Muscle of leg (tissue), 3 donors: ENCODE measurements at regions not wholly inside any gene's neighbourhood (a gene's known extent, or its start where the extent isn't known, plus 50 kb on each side); places are given as distances from the start of the nearest gene placed in this dataset.
A peak's percentile ranks its signal among the peaks of the same experiment; 100 is the strongest.
"Not testable (repeated sequence)": the region's sequence is repeated elsewhere in the genome, so short reads cannot be mapped to it uniquely, and the experiment has no call there.

Experiments
- DNase-seq: peaks from one replicate; pipeline ENCODE4 v3.0.0; 2013
- H3K27ac ChIP-seq: one replicate; pipeline ENCODE4 v1.5.1; 2013; ENCODE audit warnings: mild to moderate bottlenecking, low read length, control low read depth
- H3K27me3 ChIP-seq: one replicate; pipeline ENCODE4 v1.6.1; 2013; ENCODE audit warnings: low read length; ENCODE audit not compliant: control insufficient read depth, insufficient read depth
- H3K36me3 ChIP-seq: one replicate; pipeline ENCODE4 v1.6.1; 2013; ENCODE audit warnings: low read length; ENCODE audit not compliant: control insufficient read depth, insufficient read depth
- H3K4me1 ChIP-seq: one replicate; pipeline ENCODE4 v1.6.1; 2013; ENCODE audit warnings: low read length; ENCODE audit not compliant: control insufficient read depth, insufficient read depth
- H3K4me3 ChIP-seq: one replicate; pipeline ENCODE4 v1.5.1; 2013; ENCODE audit warnings: low read length, control low read depth
- H3K9me3 ChIP-seq: replicated peaks from 2 replicates; pipeline ENCODE4 v1.6.1; 2013; ENCODE audit warnings: low read depth, low read length; ENCODE audit not compliant: control insufficient read depth
- WGBS: methylation state at CpG from one replicate; pipeline ENCODE4 v1.1.5; 2013; ENCODE audit warnings: missing lambda C conversion rate; ENCODE audit not compliant: insufficient coverage; 5-methylcytosine and 5-hydroxymethylcytosine counted together

DNA sequence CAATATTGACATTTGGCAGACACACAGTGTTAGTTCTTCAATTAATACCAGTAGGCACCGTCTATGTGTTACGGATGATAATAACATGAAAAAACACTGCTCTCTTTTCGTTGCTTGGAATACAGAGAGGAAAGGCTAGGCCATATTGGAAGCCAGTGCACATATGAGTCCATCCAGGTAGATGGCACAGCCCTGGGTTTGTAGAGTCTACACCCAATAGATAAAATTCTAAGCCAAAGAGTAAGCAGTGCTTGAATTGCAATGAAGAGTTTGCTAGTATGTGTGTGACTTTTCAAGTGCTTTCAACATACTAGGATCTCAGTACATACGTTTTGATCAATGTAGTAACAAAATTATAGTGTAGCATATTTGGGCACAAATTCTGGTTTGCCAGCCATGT is 243.3 kb upstream of the AVPR1A start:
- Histone ChIP-seq H3K27me3 (no peaks in the 10 kb centered on the region), H3K36me3 (no peaks in the 10 kb centered on the region), H3K27ac (no peak overlapping the region), H3K9me3 (no peaks in the 10 kb centered on the region), H3K4me3 (no peak overlapping the region), H3K4me1 (no peaks in the 10 kb centered on the region)
- DNase-seq = no peak
- no CpG with 5 or more reads among the region's 4 CpGs for WGBS

DNA sequence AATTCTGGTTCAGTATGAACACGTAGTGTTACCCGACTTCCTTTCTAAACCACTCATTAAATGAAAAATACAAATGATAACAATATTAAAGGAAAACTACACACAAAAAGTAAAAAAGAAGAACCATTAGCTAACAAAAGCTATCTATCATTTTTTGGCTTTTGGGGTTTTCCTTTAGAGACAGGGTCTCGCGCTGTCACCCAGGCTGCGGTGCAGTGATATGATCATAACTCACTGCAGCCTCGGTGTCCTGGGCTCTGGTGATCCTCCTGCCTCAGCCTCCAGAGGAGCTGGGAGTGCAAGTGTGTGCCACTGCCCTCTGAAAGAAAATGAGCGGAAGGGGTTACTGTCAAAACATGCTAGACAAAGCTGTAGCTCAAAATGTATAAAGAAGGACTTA is 238.2 kb upstream of the AVPR1A start:
- WGBS = 96% methylated on average over 5 of the region's 7 CpGs
- H3K9me3 ChIP-seq = no peaks in the 10 kb centered on the region
- H3K27me3 ChIP-seq = no peaks in the 10 kb centered on the region
- no peaks in the 10 kb centered on the region for H3K4me1 ChIP-seq
- H3K4me3 ChIP-seq = no peak overlapping the region
- H3K27ac ChIP-seq = no peak overlapping the region
- no peaks in the 10 kb centered on the region for H3K36me3 ChIP-seq
- DNase-seq = no peak

DNA sequence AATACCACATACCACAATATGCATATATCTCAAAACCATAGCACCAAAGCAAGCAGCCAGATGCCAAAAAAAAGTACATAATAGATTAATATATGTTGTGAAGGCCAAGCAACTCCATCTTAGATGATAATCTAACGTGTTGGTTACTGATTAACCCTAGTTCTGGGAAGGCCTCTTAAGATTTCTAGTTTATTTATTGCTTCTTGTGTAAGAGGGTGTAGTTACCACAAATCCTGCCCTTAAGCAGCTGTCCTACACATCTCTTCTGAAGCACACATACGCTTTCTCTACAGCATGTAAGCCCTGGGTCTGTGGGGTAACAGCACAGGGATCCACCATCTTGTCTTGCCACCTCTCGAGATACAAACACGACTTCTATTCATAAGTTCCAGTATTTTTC is 236.8 kb upstream of the AVPR1A start:
- WGBS = 100% methylated on average over 3 of the region's 4 CpGs
- H3K9me3 ChIP-seq = no peaks in the 10 kb centered on the region

DNA sequence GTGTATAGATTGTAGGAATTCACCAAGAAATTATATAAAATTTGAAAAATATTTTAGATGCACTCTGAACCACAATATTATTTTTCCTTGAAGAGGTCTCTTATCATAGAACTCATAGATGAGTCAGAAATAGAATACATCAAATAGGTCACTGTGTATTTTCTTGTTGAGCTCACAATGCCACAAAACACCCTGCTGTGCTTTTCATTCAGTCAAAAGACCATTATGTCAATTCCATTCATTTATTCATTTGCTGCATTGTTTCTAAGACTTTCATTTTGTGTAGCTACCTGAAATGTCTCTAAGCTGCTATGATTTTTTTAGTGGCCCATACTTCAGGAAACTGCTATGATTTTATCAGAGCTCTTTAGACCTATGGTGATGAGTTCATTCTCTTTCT is 231.9 kb upstream of the AVPR1A start:
- no peaks in the 10 kb centered on the region for H3K4me1 ChIP-seq
- no peak overlapping the region for H3K4me3 ChIP-seq
- H3K27ac ChIP-seq = no peak overlapping the region
- no peaks in the 10 kb centered on the region for H3K9me3 ChIP-seq
- no peak for DNase-seq
- H3K27me3 ChIP-seq = no peaks in the 10 kb centered on the region
- H3K36me3 ChIP-seq = no peaks in the 10 kb centered on the region

More for the DNA sequence above, 236.8 kb upstream of the AVPR1A start:
- H3K36me3 ChIP-seq = no peaks in the 10 kb centered on the region
- H3K27me3 ChIP-seq = no peaks in the 10 kb centered on the region
- no peaks in the 10 kb centered on the region for H3K4me1 ChIP-seq
- no peak for DNase-seq
- no peak overlapping the region for H3K27ac ChIP-seq
- H3K4me3 ChIP-seq = no peak overlapping the region

DNA sequence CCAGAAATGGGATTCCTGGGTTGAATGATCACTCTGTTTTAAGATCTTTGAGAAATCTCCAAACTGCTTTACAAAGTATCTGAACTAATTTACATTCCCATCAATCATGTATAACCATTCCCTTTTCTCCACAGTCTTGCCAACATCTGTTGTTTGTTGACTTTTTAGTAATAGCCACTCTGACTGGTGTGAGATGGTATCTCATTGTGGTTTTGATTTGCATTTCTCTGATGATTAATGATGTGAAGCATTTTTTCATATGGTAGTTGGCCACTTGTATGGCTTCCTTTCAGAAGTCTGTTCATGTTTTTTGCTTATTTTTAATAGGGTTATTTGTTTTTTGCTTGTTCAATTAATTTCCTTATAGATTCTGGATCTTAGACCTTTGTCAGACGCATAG is 211.8 kb upstream of the AVPR1A start:
- H3K27me3 ChIP-seq = no peaks in the 10 kb centered on the region
- no CpG with 5 or more reads among the region's 1 CpG for WGBS

DNA sequence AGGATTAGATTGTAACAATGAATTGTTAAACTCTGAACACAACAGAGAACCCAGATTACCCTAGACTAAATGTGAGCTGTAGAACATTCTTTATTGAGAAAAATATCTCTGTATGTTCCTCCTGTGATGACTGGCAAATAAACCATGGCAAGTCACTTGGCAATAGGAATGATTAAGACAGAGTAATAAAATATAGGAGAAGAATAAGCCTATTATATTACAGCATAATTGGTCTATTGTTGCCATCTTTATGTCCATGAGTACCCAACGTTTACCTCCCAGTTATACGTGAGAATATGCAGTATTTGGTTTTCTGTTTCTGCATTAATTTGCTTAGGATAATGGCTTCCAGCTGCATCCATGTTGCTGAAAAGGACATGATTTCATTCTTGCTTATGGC is 211.2 kb upstream of the AVPR1A start:
- H3K4me1 ChIP-seq = no peaks in the 10 kb centered on the region
- no peak for DNase-seq
- H3K27ac ChIP-seq = no peak overlapping the region
- H3K36me3 ChIP-seq = no peaks in the 10 kb centered on the region
- no peaks in the 10 kb centered on the region for H3K27me3 ChIP-seq
- H3K4me3 ChIP-seq = no peak overlapping the region
- H3K9me3 ChIP-seq = peaks cover under 1% of the 10 kb centered on the region
- WGBS = no CpG with 5 or more reads among the region's 2 CpGs

More for the DNA sequence above, 211.8 kb upstream of the AVPR1A start:
- Histone ChIP-seq H3K4me1 (no peaks in the 10 kb centered on the region), H3K4me3 (no peak overlapping the region), H3K9me3 (peaks cover 2% of the 10 kb centered on the region), H3K27ac (no peak overlapping the region), H3K36me3 (no peaks in the 10 kb centered on the region)
- DNase-seq = no peak

DNA sequence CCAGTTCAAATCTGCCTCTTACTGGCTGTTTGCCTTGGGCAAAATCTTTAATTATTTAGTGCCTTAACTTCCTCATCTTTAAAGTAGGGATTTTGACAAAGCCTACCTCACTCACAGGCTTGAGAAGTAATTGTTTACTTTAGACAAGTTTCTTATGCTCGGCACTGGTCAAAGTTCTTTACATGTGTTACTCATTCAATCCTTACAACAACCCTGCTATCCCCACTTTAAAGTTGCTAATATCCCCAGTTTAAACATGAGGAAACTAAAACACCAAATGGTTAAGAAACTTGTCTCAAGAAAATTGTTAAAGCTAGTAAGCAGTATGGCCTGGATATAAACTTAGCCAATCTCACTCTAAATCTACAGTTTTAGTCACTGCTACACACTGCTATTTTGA is 204.0 kb upstream of the AVPR1A start:
- H3K27me3 ChIP-seq = no peaks in the 10 kb centered on the region
- no peaks in the 10 kb centered on the region for H3K4me1 ChIP-seq
- H3K36me3 ChIP-seq = no peaks in the 10 kb centered on the region
- no peak overlapping the region for H3K27ac ChIP-seq
- WGBS = no CpG with 5 or more reads among the region's 1 CpG
- H3K4me3 ChIP-seq = no peak overlapping the region
- H3K9me3 ChIP-seq = no peaks in the 10 kb centered on the region
- DNase-seq = no peak

DNA sequence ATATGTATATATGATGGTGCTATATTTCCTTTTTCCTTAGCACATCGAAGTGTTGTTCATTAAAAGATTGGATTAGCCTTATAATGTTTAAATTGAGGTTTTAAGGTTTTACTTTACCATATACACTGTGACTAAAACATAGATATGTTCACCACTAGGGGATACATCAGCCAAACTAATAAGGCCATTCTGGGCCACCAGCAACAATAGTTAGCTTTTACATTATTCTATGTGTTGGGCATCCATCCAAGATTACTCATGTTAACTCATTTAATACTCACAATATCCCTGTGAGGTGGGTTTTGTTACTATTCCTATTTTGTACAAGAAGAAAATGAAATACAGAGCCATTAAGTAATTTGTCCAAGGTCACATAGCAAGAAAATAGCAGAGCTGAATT is 202.6 kb upstream of the AVPR1A start:
- WGBS = no CpG with 5 or more reads among the region's 1 CpG
- Histone ChIP-seq H3K27ac (no peak overlapping the region), H3K4me3 (no peak overlapping the region), H3K4me1 (no peaks in the 10 kb centered on the region), H3K9me3 (no peaks in the 10 kb centered on the region), H3K36me3 (no peaks in the 10 kb centered on the region), H3K27me3 (no peaks in the 10 kb centered on the region)
- DNase-seq = peak; percentile 17

DNA sequence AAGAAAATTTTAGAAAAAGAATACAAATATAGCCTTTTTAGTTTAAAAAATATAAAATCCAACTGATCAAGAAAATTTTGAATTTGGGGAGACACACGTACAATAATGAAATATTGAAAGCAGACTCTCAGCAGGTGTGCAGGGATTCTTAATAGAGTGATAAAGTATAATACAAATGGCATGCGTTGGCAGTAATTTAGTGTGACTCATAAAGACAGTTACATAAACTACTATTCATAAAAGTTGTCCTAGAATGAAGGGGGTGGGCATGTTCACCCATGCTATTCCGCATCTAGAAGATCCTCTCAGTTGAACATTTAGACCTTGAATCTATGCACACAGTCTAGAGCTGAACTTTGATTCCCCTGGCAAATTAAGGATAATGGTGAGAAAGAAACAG is 200.4 kb upstream of the AVPR1A start:
- no peak overlapping the region for H3K4me3 ChIP-seq
- H3K36me3 ChIP-seq = no peaks in the 10 kb centered on the region
- H3K4me1 ChIP-seq = no peaks in the 10 kb centered on the region
- no CpG with 5 or more reads among the region's 3 CpGs for WGBS
- no peak for DNase-seq
- H3K27me3 ChIP-seq = no peaks in the 10 kb centered on the region
- H3K9me3 ChIP-seq = no peaks in the 10 kb centered on the region
- no peak overlapping the region for H3K27ac ChIP-seq

DNA sequence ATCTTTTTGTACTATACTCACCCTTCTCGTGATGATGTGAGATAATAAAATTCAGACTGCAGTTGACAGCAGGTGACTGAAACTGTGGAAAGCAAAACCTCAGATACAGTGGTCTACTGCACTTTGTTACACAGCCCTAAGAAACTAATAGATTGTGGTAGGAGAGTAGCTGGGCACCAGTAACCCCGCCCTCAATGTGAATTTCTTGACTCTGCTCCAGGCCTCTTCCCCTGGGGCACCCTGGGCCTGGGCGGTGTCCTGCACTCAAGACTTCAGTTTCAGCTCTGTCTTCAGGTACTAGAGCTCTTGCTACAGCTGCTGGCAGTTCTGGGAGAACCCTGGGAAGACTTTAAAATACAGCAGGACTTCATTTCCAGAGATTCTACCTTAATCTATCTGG is 197.6 kb upstream of the AVPR1A start:
- WGBS = 35% methylated on average over 2 of the region's 3 CpGs
- H3K9me3 ChIP-seq = no peaks in the 10 kb centered on the region
- no peaks in the 10 kb centered on the region for H3K4me1 ChIP-seq
- H3K27me3 ChIP-seq = no peaks in the 10 kb centered on the region
- H3K36me3 ChIP-seq = no peaks in the 10 kb centered on the region
- H3K4me3 ChIP-seq = no peak overlapping the region
- no peak overlapping the region for H3K27ac ChIP-seq
- no peak for DNase-seq

DNA sequence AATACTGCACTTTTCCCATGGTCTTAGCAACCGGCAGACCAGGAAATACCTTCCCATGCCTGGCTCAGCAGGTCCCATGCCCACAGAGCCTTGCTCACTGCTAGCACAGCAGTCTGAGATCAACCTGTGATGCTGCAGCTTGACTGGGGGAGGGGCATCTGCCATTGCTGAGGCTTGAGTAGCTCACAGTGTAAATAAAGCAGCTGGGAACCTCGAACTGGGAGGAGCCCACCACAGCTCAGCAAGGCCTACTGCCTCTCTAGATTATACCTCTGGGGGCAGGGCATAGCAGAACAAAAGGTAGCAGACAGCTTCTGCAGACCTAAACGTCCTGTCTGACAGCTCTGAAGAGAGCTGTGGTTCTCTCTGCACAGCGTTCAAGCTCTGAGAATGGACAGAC is 186.2 kb upstream of the AVPR1A start:
- H3K27me3 ChIP-seq, H3K4me1 ChIP-seq, DNase-seq, H3K36me3 ChIP-seq, H3K4me3 ChIP-seq, H3K27ac ChIP-seq, H3K9me3 ChIP-seq: not testable (repeated sequence)
- WGBS = 56% methylated on average over 3 of the region's 4 CpGs
